Esophagus muscularis mucosa (tissue), 4 donors: ENCODE measurements at regions not wholly inside any gene's neighbourhood (a gene's known extent, or its start where the extent isn't known, plus 50 kb on each side); places are given as distances from the start of the nearest gene placed in this dataset.
"Not testable (repeated sequence)": the region's sequence is repeated elsewhere in the genome, so short reads cannot be mapped to it uniquely, and the experiment has no call there.

Source experiments
- CTCF ChIP-seq, 3 experiments: fragments of 200-600 bp in 2 of 3; fragments of 450-650 bp in 1 of 3; sonication (generic) in 2 of 3; IDR thresholded peaks; one replicate each; pipeline ENCODE4 v1.5.1; 2017 to 2019; ENCODE audit warnings: antibody characterized with exemption in 3 of 3, mild to moderate bottlenecking in 2 of 3, moderate library complexity in 1 of 3
- EP300 ChIP-seq: sonication (generic); formaldehyde crosslinking; IDR thresholded peaks from one replicate; pipeline ENCODE4 v1.6.1; 2017; ENCODE audit warnings: antibody characterized with exemption
- POLR2A ChIP-seq: fragments of 450-650 bp; IDR thresholded peaks from one replicate; pipeline ENCODE4 v1.6.1; 2017; ENCODE audit warnings: antibody characterized with exemption, moderate library complexity, mild to moderate bottlenecking, low read depth
- POLR2AphosphoS5 ChIP-seq, 2 donors: sonication (generic); formaldehyde crosslinking; IDR thresholded peaks; one replicate each; pipeline ENCODE4 v1.6.1; 2017; ENCODE audit warnings: antibody characterized with exemption in 2 of 2

- TF ChIP-seq POLR2AphosphoS5 (IDR thresholded peaks at IDR 0.05); CTCF (IDR thresholded peaks at IDR 0.05); POLR2A; EP300: not testable (repeated sequence)
Observed at GRCh38 chr10:64578757-64579156, 1057.6 kb downstream of the REEP3 start.
